ENCODE measurements at regions not wholly inside any gene's neighbourhood (a gene's known extent, or its start where the extent isn't known, plus 50 kb on each side); places are given as distances from the start of the nearest gene placed in this dataset.

DNA sequence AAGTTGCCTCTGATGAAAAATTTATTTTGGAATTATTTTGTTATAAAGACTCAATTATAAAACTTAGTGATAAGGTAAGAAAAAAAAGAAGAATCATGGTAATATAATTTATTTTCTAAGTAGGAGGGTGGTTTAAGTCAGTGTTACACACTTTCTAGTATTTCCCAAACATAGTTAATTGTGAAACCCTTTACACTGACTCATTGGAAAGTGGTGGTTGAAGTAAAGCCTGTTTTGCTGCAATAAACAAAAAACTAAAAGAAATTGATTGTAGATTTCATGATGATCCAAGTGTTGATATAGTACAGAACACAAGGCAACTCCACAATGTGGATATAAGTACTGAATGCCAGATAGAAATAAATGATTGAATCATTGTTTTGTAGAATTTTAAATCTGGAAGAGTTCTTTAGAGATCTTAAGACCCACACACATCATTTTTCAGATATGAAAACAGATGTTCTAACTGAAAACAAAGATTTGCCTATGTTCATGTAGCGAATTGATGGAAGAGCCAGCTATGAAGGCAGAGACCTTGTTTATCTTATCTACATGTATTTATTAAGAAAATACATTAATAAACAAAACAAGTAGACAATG is 539.8 kb downstream of the PRELID2 start:
- H3K27ac ChIP-seq, result no peak overlapping the region
- H3K4me1 ChIP-seq (ENCODE audit: low read depth), result no peaks in the 10 kb centered on the region
- no peak for DNase-seq (ENCODE audit: low read depth in 1 of 2, low spot score in 1 of 2)
- no peaks in the 10 kb centered on the region for H3K36me3 ChIP-seq
- no peak overlapping the region for H3K4me3 ChIP-seq
- TF ChIP-seq, protein P1, sequence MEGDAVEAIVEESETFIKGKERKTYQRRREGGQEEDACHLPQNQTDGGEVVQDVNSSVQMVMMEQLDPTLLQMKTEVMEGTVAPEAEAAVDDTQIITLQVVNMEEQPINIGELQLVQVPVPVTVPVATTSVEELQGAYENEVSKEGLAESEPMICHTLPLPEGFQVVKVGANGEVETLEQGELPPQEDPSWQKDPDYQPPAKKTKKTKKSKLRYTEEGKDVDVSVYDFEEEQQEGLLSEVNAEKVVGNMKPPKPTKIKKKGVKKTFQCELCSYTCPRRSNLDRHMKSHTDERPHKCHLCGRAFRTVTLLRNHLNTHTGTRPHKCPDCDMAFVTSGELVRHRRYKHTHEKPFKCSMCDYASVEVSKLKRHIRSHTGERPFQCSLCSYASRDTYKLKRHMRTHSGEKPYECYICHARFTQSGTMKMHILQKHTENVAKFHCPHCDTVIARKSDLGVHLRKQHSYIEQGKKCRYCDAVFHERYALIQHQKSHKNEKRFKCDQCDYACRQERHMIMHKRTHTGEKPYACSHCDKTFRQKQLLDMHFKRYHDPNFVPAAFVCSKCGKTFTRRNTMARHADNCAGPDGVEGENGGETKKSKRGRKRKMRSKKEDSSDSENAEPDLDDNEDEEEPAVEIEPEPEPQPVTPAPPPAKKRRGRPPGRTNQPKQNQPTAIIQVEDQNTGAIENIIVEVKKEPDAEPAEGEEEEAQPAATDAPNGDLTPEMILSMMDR (IDR thresholded peaks at IDR 0.05; ENCODE audit: low read depth, low read length), result no peak
- H3K9me3 ChIP-seq (ENCODE audit: low read depth), result no peaks in the 10 kb centered on the region
- H3K27me3 ChIP-seq, result no peaks in the 10 kb centered on the region

DNA sequence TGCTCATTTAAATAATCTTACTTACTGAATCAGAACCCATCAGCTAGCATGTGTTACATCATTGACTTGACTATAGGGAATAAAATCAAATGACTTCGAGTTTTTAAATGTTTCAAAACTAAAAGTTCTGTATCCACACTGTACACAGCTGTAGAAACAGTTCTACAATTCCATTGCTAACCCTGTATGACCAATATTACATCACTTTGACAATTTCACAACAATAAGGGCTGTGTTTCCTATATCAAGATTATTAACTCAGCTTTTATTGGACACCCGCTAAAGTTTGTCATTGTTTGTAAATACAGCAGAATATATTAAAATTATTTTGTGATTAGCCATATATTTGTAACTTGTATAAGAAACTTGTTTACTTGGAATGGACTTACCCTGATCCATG is 540.8 kb downstream of the PRELID2 start:
- no peaks in the 10 kb centered on the region for H3K9me3 ChIP-seq (ENCODE audit: low read depth)
- H3K4me3 ChIP-seq, result no peak overlapping the region
- H3K27ac ChIP-seq, result no peak overlapping the region
- H3K4me1 ChIP-seq (ENCODE audit: low read depth), result no peaks in the 10 kb centered on the region
- DNase-seq (ENCODE audit: low read depth in 1 of 2, low spot score in 1 of 2), result peak in 1 of 2 donors; percentile 6
- H3K36me3 ChIP-seq, result no peaks in the 10 kb centered on the region
- TF ChIP-seq, protein P1 (IDR thresholded peaks at IDR 0.05; ENCODE audit: low read depth, low read length), result no peak
- H3K27me3 ChIP-seq, result no peaks in the 10 kb centered on the region

DNA sequence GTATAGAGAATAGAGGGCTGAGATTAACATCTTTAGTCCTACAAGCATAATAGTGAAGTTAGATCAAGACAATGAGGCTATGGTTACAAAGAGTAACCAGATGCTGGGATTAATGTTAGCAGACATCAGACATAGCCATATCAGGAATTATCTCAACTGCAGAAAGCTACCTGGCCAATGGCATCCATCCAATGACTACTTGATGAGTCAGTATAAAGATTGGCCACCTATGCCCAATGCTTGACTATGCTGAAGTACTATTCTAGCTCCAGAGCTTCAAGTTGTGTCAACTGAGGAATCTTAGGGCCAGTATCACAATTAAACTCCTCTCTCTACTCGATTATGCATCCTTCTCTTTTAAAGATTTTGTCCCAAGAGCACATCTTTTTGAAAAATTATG is 541.4 kb downstream of the PRELID2 start:
- H3K4me1 ChIP-seq (ENCODE audit: low read depth), result no peaks in the 10 kb centered on the region
- TF ChIP-seq, protein P1 (IDR thresholded peaks at IDR 0.05; ENCODE audit: low read depth, low read length), result no peak

DNA sequence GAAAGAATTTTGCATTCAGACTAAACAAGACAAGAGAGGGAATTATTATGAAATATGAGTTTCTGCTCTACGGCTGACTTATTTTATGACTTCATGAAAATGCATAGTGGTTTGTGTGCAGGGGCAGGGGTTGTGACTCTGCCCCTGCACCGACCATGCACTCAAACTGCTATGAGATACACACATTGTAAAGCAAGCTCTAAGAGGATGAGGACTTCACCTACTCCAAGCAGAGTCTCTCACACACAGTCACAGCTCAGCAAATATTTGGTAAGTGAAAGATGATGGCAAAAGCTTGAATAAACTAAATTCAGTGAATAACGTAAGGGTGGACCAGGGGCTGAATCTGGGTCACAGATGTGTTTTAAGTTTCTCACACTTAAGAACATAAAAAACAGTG is 542.9 kb downstream of the PRELID2 start:
- TF ChIP-seq, protein P1 (IDR thresholded peaks at IDR 0.05; ENCODE audit: low read depth, low read length), result no peak
- Histone ChIP-seq H3K4me3 (no peak overlapping the region), H3K27ac (no peak overlapping the region), H3K36me3 (no peaks in the 10 kb centered on the region), H3K27me3 (no peaks in the 10 kb centered on the region), H3K4me1 (ENCODE audit: low read depth) (no peaks in the 10 kb centered on the region), H3K9me3 (ENCODE audit: low read depth) (no peaks in the 10 kb centered on the region)
- no peak for DNase-seq (ENCODE audit: low read depth in 1 of 2, low spot score in 1 of 2)

More for the DNA sequence above, 541.4 kb downstream of the PRELID2 start:
- DNase-seq (ENCODE audit: low read depth in 1 of 2, low spot score in 1 of 2), result no peak
- Histone ChIP-seq H3K36me3 (no peaks in the 10 kb centered on the region), H3K27ac (no peak overlapping the region), H3K4me3 (no peak overlapping the region), H3K27me3 (no peaks in the 10 kb centered on the region), H3K9me3 (ENCODE audit: low read depth) (no peaks in the 10 kb centered on the region)

DNA sequence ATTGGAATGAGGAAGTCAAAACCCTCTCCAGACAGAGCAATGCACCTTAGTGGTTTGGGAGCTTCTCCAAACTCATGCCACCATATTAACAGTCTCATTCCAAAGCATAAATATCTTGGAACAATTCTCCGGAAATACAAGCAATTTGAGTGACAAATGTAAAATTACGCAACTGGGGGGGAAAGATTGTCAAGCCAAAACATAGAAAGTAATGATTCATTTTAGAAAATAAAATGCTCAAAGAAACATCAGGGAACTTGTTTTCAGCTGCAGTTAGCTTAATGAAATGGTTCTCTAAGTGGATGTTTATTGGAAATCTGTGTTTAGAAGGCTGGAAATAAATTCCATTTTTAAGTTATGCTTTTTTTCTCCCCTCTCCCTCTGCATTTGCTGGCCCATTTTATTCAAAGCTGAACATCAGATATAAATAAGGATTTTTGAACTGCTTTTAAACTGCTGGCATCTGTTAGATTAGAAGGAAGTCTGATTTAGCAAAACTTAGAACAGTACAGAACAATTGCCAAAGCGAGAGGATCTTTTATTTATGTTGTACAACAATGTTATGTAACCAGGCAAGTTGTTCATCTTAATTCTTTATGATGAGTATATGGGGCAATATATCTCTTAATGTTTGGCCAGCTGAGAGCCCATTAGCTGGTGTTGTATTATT is 551.9 kb downstream of the PRELID2 start:
- no peaks in the 10 kb centered on the region for H3K4me1 ChIP-seq (ENCODE audit: low read depth)
- no peaks in the 10 kb centered on the region for H3K36me3 ChIP-seq
- no peak overlapping the region for H3K27ac ChIP-seq
- no peak overlapping the region for H3K4me3 ChIP-seq
- TF ChIP-seq, protein P1 (IDR thresholded peaks at IDR 0.05; ENCODE audit: low read depth, low read length), result no peak
- H3K9me3 ChIP-seq (ENCODE audit: low read depth), result no peaks in the 10 kb centered on the region
- DNase-seq (ENCODE audit: low read depth in 1 of 2, low spot score in 1 of 2), result peak in 1 of 2 donors; percentile 16
- no peaks in the 10 kb centered on the region for H3K27me3 ChIP-seq

Measured in cardiac muscle cell (in vitro differentiated cells and primary cell).